ENCODE measurements at regions not wholly inside any gene's neighbourhood (a gene's known extent, or its start where the extent isn't known, plus 50 kb on each side); places are given as distances from the start of the nearest gene placed in this dataset.

DNA sequence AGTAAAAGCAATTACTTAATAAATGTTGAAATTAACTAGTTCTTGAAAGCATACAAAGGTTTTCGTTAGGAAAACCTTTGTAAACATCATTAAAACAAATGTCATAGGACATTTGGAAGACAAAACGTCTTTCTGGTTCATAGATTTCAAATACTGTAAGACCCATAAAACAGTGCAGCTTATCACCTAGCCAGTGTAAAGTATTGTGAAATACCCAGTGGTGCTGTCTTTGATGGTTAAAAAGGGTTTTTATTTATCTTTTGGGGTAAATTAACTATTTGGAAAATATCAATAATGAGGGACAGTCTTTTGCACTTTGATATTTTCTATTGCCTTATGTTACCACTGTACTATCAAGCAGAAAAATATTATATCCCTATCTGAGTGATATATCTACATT lies 120.0 kb upstream of the FAM98A start:
- no peak overlapping the region for H2BK5ac ChIP-seq (ENCODE audit: low read depth, low read length)
- no peak for DNase-seq (ENCODE audit: low read depth in 1 of 2, low spot score in 2 of 2)
- no peak overlapping the region for H3K4me2 ChIP-seq (ENCODE audit: insufficient read depth in 1 of 2, low read depth in 2 of 2, low read length in 2 of 2)
- no peak overlapping the region for H2BK15ac ChIP-seq (ENCODE audit: low read length)
- H3K4me1 ChIP-seq (replicated peaks in 1 of 4; ENCODE audit: control insufficient read depth in 3 of 4, insufficient read depth in 4 of 4, low read length in 3 of 4) = no peaks in the 10 kb centered on the region
- H3K27me3 ChIP-seq (replicated peaks in 1 of 4; ENCODE audit: control insufficient read depth in 3 of 4, extremely low read depth in 1 of 4, insufficient read depth in 3 of 4, low read length in 3 of 4) = no peaks in the 10 kb centered on the region; a peak in 1 of 7 replicates
- H3K36me3 ChIP-seq (ENCODE audit: control insufficient read depth in 2 of 4, insufficient read depth in 4 of 4, low read length in 3 of 4) = no peaks in the 10 kb centered on the region
- H2AFZ ChIP-seq (ENCODE audit: low read length) = no peak overlapping the region
- H2BK120ac ChIP-seq (replicated peaks; ENCODE audit: low read depth, low read length) = no peak overlapping the region
- H3K14ac ChIP-seq (ENCODE audit: insufficient read length) = no peak overlapping the region
- H3K27ac ChIP-seq (ENCODE audit: low read depth, low read length) = no peak overlapping the region
- no peaks in the 10 kb centered on the region for H3K9me3 ChIP-seq (ENCODE audit: insufficient read depth in 2 of 2, low read depth in 1 of 2, low read length in 1 of 2)
- no peaks in the 10 kb centered on the region for H3K79me2 ChIP-seq (ENCODE audit: control insufficient read depth in 1 of 2, insufficient read depth in 2 of 2, low read length in 2 of 2)
- H3K79me1 ChIP-seq (ENCODE audit: low read depth, low read length) = no peaks in the 10 kb centered on the region
- H2AK5ac ChIP-seq (ENCODE audit: low read depth, low read length) = no peak overlapping the region
- 45% methylated on average over 2 of the region's 2 CpGs; no CpG with 5 or more reads in 1 of the 2 experiments for WGBS, 2 experiments (ENCODE audit: extremely low coverage in 1 of 2, insufficient coverage in 1 of 2, insufficient read length in 1 of 2, insufficient replicate concordance in 2 of 2, low coverage in 1 of 2, low lambda C conversion rate in 2 of 2, missing lambda C conversion rate in 1 of 2)
- H4K8ac ChIP-seq (ENCODE audit: extremely low read depth, insufficient read depth, low read length) = no peak overlapping the region
- no peak overlapping the region for H3K23ac ChIP-seq (ENCODE audit: insufficient read length)
- H2BK20ac ChIP-seq (ENCODE audit: low read length) = no peak overlapping the region
- no peak overlapping the region for H3K4ac ChIP-seq (replicated peaks; ENCODE audit: insufficient read length, low read depth, low read length)
- no peak overlapping the region for H4K5ac ChIP-seq (ENCODE audit: insufficient read length, low read depth, low read length)
- H4K91ac ChIP-seq (replicated peaks; ENCODE audit: insufficient read length, low read length) = no peak overlapping the region
- no peak overlapping the region for H3K56ac ChIP-seq (replicated peaks; ENCODE audit: insufficient read length, low read depth, low read length)
- no peak overlapping the region for H3K4me3 ChIP-seq (ENCODE audit: extremely low read depth in 1 of 4, insufficient read depth in 2 of 4, low read depth in 3 of 4, low read length in 4 of 4)
- no peak for FAIRE-seq
- POLR2A ChIA-PET (ENCODE audit: partially characterized antibody) = no interaction called here
- H4K20me1 ChIP-seq (replicated peaks in 1 of 2; ENCODE audit: control insufficient read depth in 1 of 2, insufficient read depth in 2 of 2, low read length in 2 of 2) = no peaks in the 10 kb centered on the region
- no peak overlapping the region for H2BK12ac ChIP-seq (ENCODE audit: low read depth, low read length)
- H3K18ac ChIP-seq (ENCODE audit: extremely low read depth, low read length) = no peak overlapping the region
- no peaks in the 10 kb centered on the region for H3K23me2 ChIP-seq (ENCODE audit: low read depth, low read length)
- CTCF ChIA-PET (ENCODE audit: partially characterized antibody) = no interaction called here
- no peak overlapping the region for H3K9ac ChIP-seq (replicated peaks in 1 of 4; ENCODE audit: extremely low read depth in 1 of 4, low read depth in 3 of 4, low read length in 3 of 4)
- TF ChIP-seq, protein P1, sequence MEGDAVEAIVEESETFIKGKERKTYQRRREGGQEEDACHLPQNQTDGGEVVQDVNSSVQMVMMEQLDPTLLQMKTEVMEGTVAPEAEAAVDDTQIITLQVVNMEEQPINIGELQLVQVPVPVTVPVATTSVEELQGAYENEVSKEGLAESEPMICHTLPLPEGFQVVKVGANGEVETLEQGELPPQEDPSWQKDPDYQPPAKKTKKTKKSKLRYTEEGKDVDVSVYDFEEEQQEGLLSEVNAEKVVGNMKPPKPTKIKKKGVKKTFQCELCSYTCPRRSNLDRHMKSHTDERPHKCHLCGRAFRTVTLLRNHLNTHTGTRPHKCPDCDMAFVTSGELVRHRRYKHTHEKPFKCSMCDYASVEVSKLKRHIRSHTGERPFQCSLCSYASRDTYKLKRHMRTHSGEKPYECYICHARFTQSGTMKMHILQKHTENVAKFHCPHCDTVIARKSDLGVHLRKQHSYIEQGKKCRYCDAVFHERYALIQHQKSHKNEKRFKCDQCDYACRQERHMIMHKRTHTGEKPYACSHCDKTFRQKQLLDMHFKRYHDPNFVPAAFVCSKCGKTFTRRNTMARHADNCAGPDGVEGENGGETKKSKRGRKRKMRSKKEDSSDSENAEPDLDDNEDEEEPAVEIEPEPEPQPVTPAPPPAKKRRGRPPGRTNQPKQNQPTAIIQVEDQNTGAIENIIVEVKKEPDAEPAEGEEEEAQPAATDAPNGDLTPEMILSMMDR (IDR thresholded peaks at IDR 0.05; ENCODE audit: control extremely low read depth in 1 of 3, insufficient read depth in 1 of 3, low read depth in 1 of 3, low read length in 3 of 3) = no peak
- TF ChIP-seq POLR2A (IDR thresholded peaks at IDR 0.05; ENCODE audit: control extremely low read depth in 1 of 2, low read depth in 2 of 2, low read length in 2 of 2) = no peak
- TF ChIP-seq YY1 (IDR thresholded peaks at IDR 0.05; ENCODE audit: low read depth, low read length) = no peak
- TF ChIP-seq BCL11A (IDR thresholded peaks at IDR 0.05; ENCODE audit: low read depth in 2 of 2, low read length in 2 of 2) = no peak
- TF ChIP-seq RFX5 (IDR thresholded peaks at IDR 0.05; ENCODE audit: borderline replicate concordance, low read depth, low read length) = no peak
- no peak for TF ChIP-seq HDAC2 (IDR thresholded peaks at IDR 0.05; ENCODE audit: borderline replicate concordance in 1 of 2, low read depth in 2 of 2, low read length in 2 of 2)
- TF ChIP-seq BRCA1 (IDR thresholded peaks at IDR 0.05; ENCODE audit: low read depth, low read length) = no peak
- no peak for TF ChIP-seq ATF2 (IDR thresholded peaks at IDR 0.05; ENCODE audit: low read length)
- TF ChIP-seq CTBP2 (IDR thresholded peaks at IDR 0.05; ENCODE audit: borderline replicate concordance, insufficient read depth, insufficient read length, low read length) = no peak
- TF ChIP-seq CREB1 (IDR thresholded peaks at IDR 0.05) = no peak
- TF ChIP-seq RAD21 (IDR thresholded peaks at IDR 0.05 in 1 of 2, conservative IDR thresholded peaks at IDR 0.05 in 1 of 2; ENCODE audit: low read depth in 2 of 2, low read length in 2 of 2) = no peak

All from H1 (cell line).